SH-SY5Y (cell line): ENCODE measurements at regions not wholly inside any gene's neighbourhood (a gene's known extent, or its start where the extent isn't known, plus 50 kb on each side); places are given as distances from the start of the nearest gene placed in this dataset.

Source experiments
- GATA2 ChIP-seq: IDR thresholded peaks from 2 replicates; pipeline ENCODE4 v1.6.1; 2011; ENCODE audit warnings: mild to moderate bottlenecking, low read depth, low read length
- GATA3 ChIP-seq: IDR thresholded peaks from 2 replicates; pipeline ENCODE4 v1.6.1; 2011; ENCODE audit warnings: low read depth, mild to moderate bottlenecking, low read length, moderate library complexity

- TF ChIP-seq GATA2 (no peak), GATA3 (no peak)
These were observed 598.5 kb upstream of the API5 start for GRCh38 chr11:42713279-42713678.
